Mucosa of descending colon (tissue), 3 donors: ENCODE measurements at regions not wholly inside any gene's neighbourhood (a gene's known extent, or its start where the extent isn't known, plus 50 kb on each side); places are given as distances from the start of the nearest gene placed in this dataset.
"Not testable (repeated sequence)": the region's sequence is repeated elsewhere in the genome, so short reads cannot be mapped to it uniquely, and the experiment has no call there.

Experiments
- ATAC-seq: fragments of 200-7000 bp; cut with Tn5 transposase; one replicate; pipeline ENCODE4 v1.9.1; 2020; ENCODE audit warnings: mild to moderate bottlenecking, moderate library complexity
- DNase-seq, 3 donors: peaks; one replicate each; pipeline ENCODE4 v3.0.0-alpha.2; 2020
- H3K36me3 ChIP-seq: fragments of 200-600 bp; one replicate; pipeline ENCODE4 v1.8.0; 2021; ENCODE audit warnings: low read depth, mild to moderate bottlenecking
- H3K4me1 ChIP-seq: fragments of 200-600 bp; one replicate; pipeline ENCODE4 v1.8.0; 2021; ENCODE audit warnings: low read depth, mild to moderate bottlenecking
- H3K4me3 ChIP-seq: fragments of 200-600 bp; one replicate; pipeline ENCODE4 v1.8.0; 2021; ENCODE audit warnings: mild to moderate bottlenecking
- H3K9me3 ChIP-seq: fragments of 200-600 bp; one replicate; pipeline ENCODE4 v1.8.0; 2021; ENCODE audit warnings: mild to moderate bottlenecking
- CTCF ChIP-seq: fragments of 200-600 bp; IDR thresholded peaks from one replicate; pipeline ENCODE4 v1.8.0; 2022; ENCODE audit warnings: antibody characterized with exemption, mild to moderate bottlenecking
- intact Hi-C, 2 donors: fragments of 100-400 bp; cut with DNase I in 1 of 2; cut with micrococcal nuclease in 1 of 2; formaldehyde crosslinking; loops; one replicate each; pipeline versions ENCODE4 v1.11.0 to v1.11.1; 2022; cut with DNase I, micrococcal nuclease
- donor health status: DM: no; HTN: no; CAD: no; lungs with moderate emphysema.
- donor health status: DM: no; HTN: no; CAD: no.
- donor health status: DM: no; HTN: yes; CAD: no.

- ATAC-seq = no peak
- TF ChIP-seq CTCF = no peak
- DNase-seq = no peak
- Histone ChIP-seq H3K4me3 (no peak overlapping the region), H3K4me1 (no peaks in the 10 kb centered on the region), H3K9me3 (no peaks in the 10 kb centered on the region), H3K36me3 (no peaks in the 10 kb centered on the region)
- intact Hi-C loops = no loop called here
Measured at GRCh38 chr18:51257150-51257549, 59.7 kb upstream of the MEX3C start.

GRCh38 chr18:51260118-51260517 lies 62.6 kb upstream of the MEX3C start:
- intact Hi-C loops = no loop called here
- ATAC-seq (no peak), DNase-seq (no peak)
- Histone ChIP-seq H3K4me1 (no peaks in the 10 kb centered on the region), H3K9me3 (no peaks in the 10 kb centered on the region), H3K4me3 (no peak overlapping the region), H3K36me3 (no peaks in the 10 kb centered on the region)
- TF ChIP-seq CTCF = no peak

DNA sequence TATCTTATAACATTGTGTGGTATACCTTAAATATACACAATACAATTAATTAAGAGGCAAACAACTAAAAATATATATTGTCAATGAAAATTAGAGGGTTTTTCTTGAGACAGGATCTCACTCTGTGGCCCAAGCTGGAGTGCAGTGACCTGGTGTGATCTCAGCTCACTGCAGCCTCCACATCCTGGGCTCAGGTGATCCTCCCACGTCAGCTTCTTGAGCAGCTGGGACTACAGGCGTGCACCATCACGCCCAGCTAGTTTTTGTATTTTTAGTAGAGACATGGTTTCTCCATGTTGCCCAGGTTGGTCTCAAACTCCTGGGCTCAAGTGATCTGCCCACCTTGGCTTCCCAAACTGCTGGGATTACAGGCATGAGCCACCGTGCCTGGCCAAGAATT lies 68.6 kb upstream of the MEX3C start:
- ATAC-seq, H3K4me3 ChIP-seq, intact Hi-C loops, DNase-seq, H3K36me3 ChIP-seq, H3K9me3 ChIP-seq, H3K4me1 ChIP-seq: not testable (repeated sequence)

- no peaks in the 10 kb centered on the region for H3K4me1 ChIP-seq
- H3K4me3 ChIP-seq = no peak overlapping the region
- DNase-seq = no peak
- no peak for TF ChIP-seq CTCF
- intact Hi-C loops = no loop called here
- H3K9me3 ChIP-seq = no peaks in the 10 kb centered on the region
- no peaks in the 10 kb centered on the region for H3K36me3 ChIP-seq
- no peak for ATAC-seq
Measured at GRCh38 chr18:51266773-51267172, 69.3 kb upstream of the MEX3C start.

GRCh38 chr18:51273437-51273836 lies 76.0 kb upstream of the MEX3C start:
- no peaks in the 10 kb centered on the region for H3K36me3 ChIP-seq
- no peak overlapping the region for H3K4me3 ChIP-seq
- ATAC-seq = no peak
- no peak for TF ChIP-seq CTCF
- intact Hi-C loops = no loop called here
- H3K4me1 ChIP-seq = no peaks in the 10 kb centered on the region
- H3K9me3 ChIP-seq = no peaks in the 10 kb centered on the region
- no peak for DNase-seq

- Histone ChIP-seq H3K36me3 (no peaks in the 10 kb centered on the region), H3K4me3 (no peak overlapping the region), H3K9me3 (no peaks in the 10 kb centered on the region), H3K4me1 (no peaks in the 10 kb centered on the region)
- ATAC-seq = no peak
- intact Hi-C loops = no loop called here
- TF ChIP-seq CTCF = no peak
- peak in 1 of 3 donors; percentile 48 for DNase-seq
Measured at GRCh38 chr18:51275712-51276476, 78.4 kb upstream of the MEX3C start.
